ENCODE measurements at regions not wholly inside any gene's neighbourhood (a gene's known extent, or its start where the extent isn't known, plus 50 kb on each side); places are given as distances from the start of the nearest gene placed in this dataset.
"Not testable (repeated sequence)": the region's sequence is repeated elsewhere in the genome, so short reads cannot be mapped to it uniquely, and the experiment has no call there.

- POLR2A ChIA-PET, H3K36me3 Mint-ChIP-seq, H3K4me3 Mint-ChIP-seq, DNase-seq, H3K4me1 Mint-ChIP-seq, ATAC-seq, H3K27ac Mint-ChIP-seq: not testable (repeated sequence)
- Mint-ChIP-seq H3K27me3 (peaks cover 8 to 38% (median 30%) of the 10 kb centered on the region in 5 donors), H3K9me3 (peaks cover 0 to 16% (median 0%) of the 10 kb centered on the region in 9 donors)
Observed at GRCh38 chr11:71743385-71743784, 89.6 kb upstream of the DEFB108B start.

DNA sequence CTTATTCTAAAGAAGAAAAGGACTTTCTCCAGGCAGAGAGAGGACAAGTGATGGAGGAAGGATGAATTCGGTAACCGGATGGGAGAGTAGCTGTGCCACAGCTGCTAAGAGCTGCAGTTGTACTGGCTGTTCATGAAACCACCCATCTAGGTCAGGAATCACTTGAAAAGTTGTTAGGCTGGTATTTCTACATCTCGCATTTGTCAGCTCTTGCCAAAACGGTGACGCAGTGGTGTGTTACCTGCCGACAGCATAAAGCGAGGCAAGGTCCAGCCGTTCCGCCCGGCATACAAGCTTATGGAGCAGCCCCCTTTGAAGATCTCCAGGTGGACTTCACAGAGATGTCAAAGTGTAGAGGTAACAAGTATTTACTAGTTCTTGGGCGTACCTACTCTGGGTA, 87.3 kb upstream of the DEFB108B start:
- H3K4me3 Mint-ChIP-seq, H3K9me3 Mint-ChIP-seq, H3K36me3 Mint-ChIP-seq, ATAC-seq, H3K27ac Mint-ChIP-seq, H3K4me1 Mint-ChIP-seq, POLR2A ChIA-PET, DNase-seq: not testable (repeated sequence)
- peaks cover 3 to 33% (median 26%) of the 10 kb centered on the region in 5 donors for H3K27me3 Mint-ChIP-seq

- H3K4me3 Mint-ChIP-seq, POLR2A ChIA-PET, ATAC-seq, H3K4me1 Mint-ChIP-seq, H3K27ac Mint-ChIP-seq, H3K36me3 Mint-ChIP-seq, DNase-seq, H3K9me3 Mint-ChIP-seq: not testable (repeated sequence)
- peaks cover 2 to 32% (median 24%) of the 10 kb centered on the region in 5 donors for H3K27me3 Mint-ChIP-seq
Observed at GRCh38 chr11:71746263-71746662, 86.7 kb upstream of the DEFB108B start.

- H3K4me1 Mint-ChIP-seq, POLR2A ChIA-PET: not testable (repeated sequence)
Observed at GRCh38 chr11:71748965-71749620, 83.9 kb upstream of the DEFB108B start.

GRCh38 chr11:71750908-71751307, 82.1 kb upstream of the DEFB108B start:
- H3K4me3 Mint-ChIP-seq, POLR2A ChIA-PET, DNase-seq, ATAC-seq, H3K27ac Mint-ChIP-seq, H3K4me1 Mint-ChIP-seq, H3K9me3 Mint-ChIP-seq, H3K36me3 Mint-ChIP-seq: not testable (repeated sequence)
- peaks cover 2 to 37% (median 22%) of the 10 kb centered on the region in 5 donors for H3K27me3 Mint-ChIP-seq

More at GRCh38 chr11:71748965-71749620, 83.9 kb upstream of the DEFB108B start:
- H3K9me3 Mint-ChIP-seq, H3K27ac Mint-ChIP-seq, H3K36me3 Mint-ChIP-seq, ATAC-seq, DNase-seq, H3K4me3 Mint-ChIP-seq: not testable (repeated sequence)
- peaks cover 2 to 37% (median 25%) of the 10 kb centered on the region in 5 donors for H3K27me3 Mint-ChIP-seq

GRCh38 chr11:71764695-71765491, 68.1 kb upstream of the DEFB108B start:
- H3K27me3 Mint-ChIP-seq, result peaks cover 0 to 38% (median 10%) of the 10 kb centered on the region in 5 donors
- POLR2A ChIA-PET, H3K4me1 Mint-ChIP-seq, H3K27ac Mint-ChIP-seq, H3K4me3 Mint-ChIP-seq, ATAC-seq, DNase-seq, H3K9me3 Mint-ChIP-seq, H3K36me3 Mint-ChIP-seq: not testable (repeated sequence)

DNA sequence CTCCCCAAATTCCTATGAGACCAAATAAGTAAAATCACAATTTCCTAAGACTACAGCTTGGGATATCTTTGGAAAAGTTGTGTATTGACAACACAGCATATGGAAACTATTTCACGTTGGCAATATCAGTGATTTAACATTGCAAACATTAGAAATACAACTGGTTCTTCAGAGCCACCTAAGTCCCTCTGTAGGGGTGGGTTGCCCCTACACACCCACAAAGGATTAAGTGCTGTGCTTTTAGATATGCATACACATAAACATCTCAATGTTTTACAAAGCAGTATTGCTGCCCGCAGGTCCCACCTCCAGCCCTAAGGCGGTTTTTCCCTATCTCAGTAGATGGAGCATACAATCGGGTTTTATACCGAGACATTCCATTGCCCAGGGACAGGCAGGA, 66.0 kb upstream of the DEFB108B start:
- H3K4me1 Mint-ChIP-seq, result not testable (repeated sequence)

DNA sequence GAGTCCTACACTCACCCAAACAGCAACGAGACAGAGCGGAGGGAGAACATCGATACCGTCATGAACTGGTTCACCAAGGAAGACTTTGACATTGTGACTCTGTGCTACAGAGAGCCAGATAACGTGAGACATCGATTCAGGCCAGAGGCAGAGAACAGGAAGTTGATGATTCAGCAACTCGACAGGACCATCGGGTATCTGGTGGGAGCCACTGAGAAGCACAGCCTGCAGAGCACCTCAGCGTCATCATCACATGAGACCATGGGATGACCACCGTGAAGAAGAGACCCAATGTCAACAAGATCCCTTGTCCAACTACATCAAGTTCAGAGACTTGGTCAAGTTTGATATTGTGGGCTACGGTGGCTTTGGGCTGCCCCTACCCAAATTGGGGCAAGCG, 60.8 kb upstream of the DEFB108B start:
- H3K4me1 Mint-ChIP-seq, H3K4me3 Mint-ChIP-seq, ATAC-seq, H3K36me3 Mint-ChIP-seq, H3K27ac Mint-ChIP-seq, H3K27me3 Mint-ChIP-seq, H3K9me3 Mint-ChIP-seq, DNase-seq, POLR2A ChIA-PET: not testable (repeated sequence)

More for the DNA sequence above, 66.0 kb upstream of the DEFB108B start:
- ATAC-seq, H3K9me3 Mint-ChIP-seq, POLR2A ChIA-PET, H3K4me3 Mint-ChIP-seq, H3K27ac Mint-ChIP-seq, H3K36me3 Mint-ChIP-seq, DNase-seq: not testable (repeated sequence)
- H3K27me3 Mint-ChIP-seq, result peaks cover 3 to 33% (median 9%) of the 10 kb centered on the region in 5 donors

DNA sequence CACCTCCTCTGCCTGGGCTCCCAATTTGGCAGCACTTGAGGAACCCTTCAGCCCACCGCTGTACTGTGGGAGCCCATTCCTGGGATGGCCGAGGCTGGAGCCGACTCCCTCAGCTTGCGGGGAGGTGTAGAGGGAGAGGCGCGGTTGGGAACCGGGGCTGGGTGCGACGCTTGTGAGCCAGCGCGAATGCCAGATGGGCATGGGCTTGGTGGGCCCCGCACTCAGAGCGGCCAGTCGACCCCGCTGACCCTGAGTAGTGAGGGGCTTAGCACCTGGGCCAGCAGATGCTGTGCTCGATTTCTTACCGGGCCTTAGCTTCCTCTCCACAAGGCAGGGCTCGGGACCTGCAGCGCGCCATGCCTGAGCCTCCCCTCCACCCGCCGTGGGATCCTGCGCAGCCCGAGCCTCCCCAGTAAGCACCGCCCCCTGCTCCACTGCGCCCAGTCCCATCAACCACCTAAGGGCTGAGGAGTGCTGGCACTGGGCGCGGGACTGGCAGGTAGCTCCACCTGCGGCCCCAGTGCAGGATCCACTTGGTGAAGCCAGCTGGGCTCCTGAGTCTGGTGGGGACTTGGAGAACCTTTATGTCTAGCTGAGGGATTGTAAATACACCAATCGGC, 58.3 kb upstream of the DEFB108B start:
- POLR2A ChIA-PET, result no interaction called here
- ATAC-seq (no peak), DNase-seq (no peak)
- no peak overlapping the region for H3K27ac Mint-ChIP-seq
- peaks cover 0 to 6% (median 3%) of the 10 kb centered on the region in 5 donors for H3K27me3 Mint-ChIP-seq
- H3K4me3 Mint-ChIP-seq, result no peak overlapping the region
- no peaks in the 10 kb centered on the region for H3K36me3 Mint-ChIP-seq
- H3K9me3 Mint-ChIP-seq, result no peaks in the 10 kb centered on the region
- peaks cover 0 to 2% (median 0%) of the 10 kb centered on the region in 4 donors for H3K4me1 Mint-ChIP-seq

DNA sequence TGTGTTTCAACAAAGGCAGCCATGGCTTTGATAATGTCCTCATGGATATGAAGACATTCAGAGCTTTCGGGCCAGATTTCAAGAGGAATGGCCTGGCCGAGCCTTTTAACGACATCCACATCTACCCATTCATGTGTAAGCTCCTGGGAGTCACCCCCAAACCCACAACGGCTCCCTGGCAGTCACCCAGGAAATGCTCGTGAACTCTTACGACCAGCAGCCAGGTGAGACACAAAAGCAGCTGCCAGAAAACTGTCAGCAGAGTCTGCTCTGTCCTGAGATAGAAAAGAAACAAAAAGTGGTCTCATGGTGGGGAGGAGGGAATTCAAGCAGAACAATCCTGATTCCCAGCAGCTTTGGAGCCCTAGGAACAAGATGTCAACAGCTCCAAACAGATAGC, 52.9 kb upstream of the DEFB108B start:
- H3K27ac Mint-ChIP-seq, DNase-seq, H3K4me1 Mint-ChIP-seq, ATAC-seq, H3K4me3 Mint-ChIP-seq, POLR2A ChIA-PET, H3K9me3 Mint-ChIP-seq, H3K27me3 Mint-ChIP-seq, H3K36me3 Mint-ChIP-seq: not testable (repeated sequence)

DNA sequence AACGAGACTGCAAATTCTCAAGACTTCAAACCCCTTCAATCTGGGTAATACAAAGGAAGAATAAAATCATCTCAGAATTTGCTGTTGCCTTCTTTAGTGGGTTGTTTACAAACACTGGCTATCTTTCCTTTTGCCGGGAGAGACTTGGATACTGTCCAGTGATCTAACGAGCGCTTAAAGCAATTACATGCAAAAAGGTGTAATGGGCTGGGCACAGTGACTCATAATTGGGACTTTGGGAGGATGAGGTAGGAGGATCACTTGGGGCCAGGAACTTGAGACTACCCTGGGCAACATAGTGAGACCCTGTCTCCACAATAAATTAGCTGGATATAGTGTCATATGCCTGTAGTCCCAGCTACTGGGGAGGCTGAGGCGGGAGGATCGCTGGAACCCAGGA, 52.2 kb upstream of the DEFB108B start:
- not testable (repeated sequence) for H3K4me3 Mint-ChIP-seq

DNA sequence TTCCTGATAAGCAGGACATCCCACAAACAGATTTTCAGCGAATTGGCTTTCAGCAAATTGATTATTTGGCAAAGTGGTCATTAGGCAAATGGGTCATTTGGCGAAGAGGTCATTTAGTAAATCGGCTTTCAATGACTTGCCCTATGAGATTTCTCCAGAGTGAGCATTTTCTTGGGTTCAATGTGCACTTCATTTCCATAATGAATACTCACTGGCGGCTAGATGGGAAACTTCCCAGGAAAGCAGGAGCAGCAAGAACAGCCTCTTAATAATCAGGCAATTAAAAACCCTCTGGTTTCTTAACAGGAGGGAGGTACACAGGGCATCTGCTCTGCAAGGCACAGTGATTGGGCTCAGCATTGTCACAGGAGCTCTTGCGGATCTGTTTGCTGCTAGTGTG, 51.5 kb upstream of the DEFB108B start:
- H3K9me3 Mint-ChIP-seq, DNase-seq, H3K4me3 Mint-ChIP-seq, POLR2A ChIA-PET, H3K36me3 Mint-ChIP-seq, H3K27me3 Mint-ChIP-seq, H3K27ac Mint-ChIP-seq, ATAC-seq: not testable (repeated sequence)
- peaks cover 0 to 12% (median 6%) of the 10 kb centered on the region in 4 donors for H3K4me1 Mint-ChIP-seq

More for the DNA sequence above, 52.2 kb upstream of the DEFB108B start:
- DNase-seq, H3K9me3 Mint-ChIP-seq, H3K27me3 Mint-ChIP-seq, ATAC-seq, H3K4me1 Mint-ChIP-seq, POLR2A ChIA-PET, H3K36me3 Mint-ChIP-seq, H3K27ac Mint-ChIP-seq: not testable (repeated sequence)

DNA sequence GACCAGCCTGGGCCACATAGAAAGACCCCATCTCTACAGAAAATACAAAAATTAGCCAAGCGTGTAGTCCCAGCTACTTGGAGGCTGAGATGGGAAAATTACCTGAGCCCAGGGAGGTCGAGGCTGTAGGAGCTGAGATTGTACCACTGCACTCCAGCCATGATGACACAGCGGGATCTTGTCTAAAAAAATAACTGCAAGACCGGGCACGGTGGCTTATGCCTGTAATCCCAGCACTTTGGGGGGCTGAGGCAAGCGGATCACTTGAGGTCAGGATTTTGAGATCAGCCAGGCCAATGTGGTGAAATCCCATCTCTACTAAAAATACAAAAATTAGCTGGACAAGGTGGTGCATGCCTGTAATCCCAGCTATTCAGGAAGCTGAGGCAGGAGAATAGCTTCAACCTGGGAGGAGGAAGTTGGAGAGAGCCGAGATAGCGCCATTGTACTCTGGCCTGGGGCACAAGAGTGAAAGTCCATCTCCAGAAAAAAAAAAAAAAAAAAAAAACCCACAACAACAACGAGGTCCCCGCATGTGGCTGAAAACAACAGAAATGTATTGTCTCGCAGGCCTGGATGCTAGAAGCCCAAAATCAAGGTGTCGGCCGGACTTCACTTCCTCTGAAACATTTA, 50.7 kb upstream of the DEFB108B start:
- POLR2A ChIA-PET, H3K9me3 Mint-ChIP-seq, ATAC-seq, H3K36me3 Mint-ChIP-seq, H3K4me3 Mint-ChIP-seq, H3K27me3 Mint-ChIP-seq, DNase-seq: not testable (repeated sequence)
- Mint-ChIP-seq H3K4me1 (peaks cover 0 to 12% (median 6%) of the 10 kb centered on the region in 4 donors), H3K27ac (peak overlapping the region in 1 of 10 donors; percentile 62)
